Psoas muscle (tissue), 7 donors: ENCODE measurements at regions not wholly inside any gene's neighbourhood (a gene's known extent, or its start where the extent isn't known, plus 50 kb on each side); places are given as distances from the start of the nearest gene placed in this dataset.
A peak's percentile ranks its signal among the peaks of the same experiment; 100 is the strongest.

Experiments
- ATAC-seq, 4 donors: fragments of 200-7000 bp; cut with Tn5 transposase; one replicate each; pipeline ENCODE4 v1.9.1; 2020; ENCODE audit warnings: moderate library complexity in 3 of 4, mild to moderate bottlenecking in 2 of 4
- DNase-seq, 2 donors: peaks; one replicate each; pipeline ENCODE4 v3.0.0-alpha.2; 2020
- H3K27ac ChIP-seq: fragments of 200-600 bp; one replicate; pipeline ENCODE4 v1.8.0; 2022
- H3K27me3 ChIP-seq, 3 donors: fragments of 200-600 bp in 1 of 3; one replicate each; pipeline versions ENCODE4 v1.6.1 to v1.8.0; 2013 to 2022; ENCODE audit warnings: low read length in 2 of 3, mild to moderate bottlenecking in 2 of 3, moderate library complexity in 1 of 3; ENCODE audit not compliant: insufficient read depth in 3 of 3
- H3K36me3 ChIP-seq, 2 donors: fragments of 200-600 bp in 1 of 2; one replicate each; pipeline versions ENCODE4 v1.6.1 to v1.8.0; 2013 to 2022; ENCODE audit warnings: low read depth in 1 of 2, mild to moderate bottlenecking in 1 of 2, moderate library complexity in 1 of 2; ENCODE audit not compliant: insufficient read depth in 1 of 2
- H3K4me1 ChIP-seq: fragments of 200-600 bp; one replicate; pipeline ENCODE4 v1.8.0; 2022
- H3K4me3 ChIP-seq: fragments of 200-600 bp; one replicate; pipeline ENCODE4 v1.8.0; 2022; ENCODE audit warnings: mild to moderate bottlenecking
- H3K9me3 ChIP-seq: fragments of 200-600 bp; one replicate; pipeline ENCODE4 v1.8.0; 2022
- CTCF ChIP-seq: fragments of 200-600 bp; IDR thresholded peaks from one replicate; pipeline ENCODE4 v1.8.0; 2022; ENCODE audit warnings: antibody characterized with exemption
- WGBS, 3 donors: extraction: QIAGEN DNeasy Blood & Tissue Kit; methylation state at CpG; one replicate each; pipeline versions ENCODE4 v1.1.6 to v1.1.7; 2013; 5-methylcytosine and 5-hydroxymethylcytosine counted together
- intact Hi-C, 2 donors: fragments of 100-400 bp; cut with DNase I; formaldehyde crosslinking; loops; one replicate each; pipeline versions ENCODE4 v1.11.0 to v1.14.2; 2022
- donor health status: healthy with polysubstance abuse.
- donor health status: DM: no; HTN: no; CAD: no; lungs with moderate emphysema.
- donor health status: Bipolar disorder and iron deficiency.
- donor health status: healthy.
- donor health status: DM: yes; HTN: yes; CAD: no.
- donor health status: DM: no; HTN: no; CAD: no.
- donor health status: DM: yes; HTN: yes; CAD: no.

DNA sequence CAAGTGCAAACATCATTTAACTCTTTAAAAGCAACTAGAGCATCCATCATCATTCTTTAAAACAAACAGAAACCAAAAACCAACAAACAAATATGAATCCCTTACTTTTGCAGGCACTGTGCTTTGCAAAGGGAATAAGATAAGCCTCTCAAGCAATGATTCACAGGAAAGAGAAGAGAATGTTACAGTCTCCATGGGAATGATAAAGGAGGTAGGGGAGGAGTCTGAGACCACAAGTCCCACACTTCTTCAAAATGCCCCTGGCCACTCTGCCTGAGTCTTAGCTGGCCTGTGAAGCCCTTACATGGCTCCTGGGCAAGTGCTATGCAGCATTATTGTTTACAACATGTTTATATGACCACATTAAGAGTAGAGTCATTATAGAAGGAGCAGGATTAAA lies 257.7 kb upstream of the MARCKS start:
- no peak for TF ChIP-seq CTCF
- DNase-seq (no peak), ATAC-seq (no peak)
- Histone ChIP-seq H3K27ac (no peak overlapping the region), H3K4me1 (no peaks in the 10 kb centered on the region), H3K27me3 (no peaks in the 10 kb centered on the region), H3K4me3 (no peak overlapping the region), H3K36me3 (no peaks in the 10 kb centered on the region), H3K9me3 (no peaks in the 10 kb centered on the region)
- intact Hi-C loops: loop anchor here in 1 of 2 donors (10.0 kb wide), 1 partner anchor 255 kb away; the partner anchor contains the start of gene MARCKS

DNA sequence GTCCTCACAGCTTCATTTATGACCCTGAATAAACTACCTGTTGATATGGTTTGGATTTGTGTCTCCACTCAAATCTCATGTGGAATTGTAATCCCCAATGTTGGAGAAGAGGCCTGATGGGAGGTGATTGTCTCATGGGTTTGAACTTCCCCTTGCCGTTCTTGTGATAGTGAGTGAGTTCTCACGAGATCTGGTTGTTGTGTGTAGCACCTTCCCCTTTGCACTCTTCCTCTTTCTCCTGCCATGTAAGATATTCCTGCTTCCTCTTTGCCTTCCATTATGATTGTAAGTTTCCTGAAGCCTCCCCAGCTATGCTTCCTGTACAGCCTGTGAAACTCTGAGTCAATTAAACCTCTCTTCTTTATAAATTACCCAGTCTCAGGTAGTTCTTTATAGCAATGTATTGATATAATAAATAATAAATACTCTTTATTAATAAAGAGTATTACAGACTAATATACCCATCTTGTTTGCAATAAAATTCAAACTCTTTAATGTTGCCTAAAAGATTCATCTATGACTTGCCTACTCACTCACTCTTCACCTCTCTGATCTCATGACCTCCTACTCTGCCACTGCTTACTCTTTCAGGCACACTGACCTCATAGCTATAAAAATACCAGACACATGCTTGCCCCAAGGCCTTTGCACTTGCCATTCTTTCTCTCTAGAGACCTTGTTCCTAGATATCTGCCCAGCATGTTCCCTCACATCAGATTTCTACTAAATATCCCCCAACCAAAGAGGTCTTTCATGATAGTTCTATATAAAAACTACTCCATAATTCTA lies 256.4 kb upstream of the MARCKS start:
- peak in 1 of 4 donors; percentile 47 for ATAC-seq
- no peak for DNase-seq
- H3K36me3 ChIP-seq: no peaks in the 10 kb centered on the region
- TF ChIP-seq CTCF: no peak
- no peaks in the 10 kb centered on the region for H3K9me3 ChIP-seq
- no peaks in the 10 kb centered on the region for H3K4me1 ChIP-seq
- intact Hi-C loops: no loop called here
- H3K27ac ChIP-seq: no peak overlapping the region
- H3K27me3 ChIP-seq: no peaks in the 10 kb centered on the region
- 83 to 96% (median 90%) methylated on average over 2 of the region's 2 CpGs for WGBS, 3 donors
- H3K4me3 ChIP-seq: no peak overlapping the region

DNA sequence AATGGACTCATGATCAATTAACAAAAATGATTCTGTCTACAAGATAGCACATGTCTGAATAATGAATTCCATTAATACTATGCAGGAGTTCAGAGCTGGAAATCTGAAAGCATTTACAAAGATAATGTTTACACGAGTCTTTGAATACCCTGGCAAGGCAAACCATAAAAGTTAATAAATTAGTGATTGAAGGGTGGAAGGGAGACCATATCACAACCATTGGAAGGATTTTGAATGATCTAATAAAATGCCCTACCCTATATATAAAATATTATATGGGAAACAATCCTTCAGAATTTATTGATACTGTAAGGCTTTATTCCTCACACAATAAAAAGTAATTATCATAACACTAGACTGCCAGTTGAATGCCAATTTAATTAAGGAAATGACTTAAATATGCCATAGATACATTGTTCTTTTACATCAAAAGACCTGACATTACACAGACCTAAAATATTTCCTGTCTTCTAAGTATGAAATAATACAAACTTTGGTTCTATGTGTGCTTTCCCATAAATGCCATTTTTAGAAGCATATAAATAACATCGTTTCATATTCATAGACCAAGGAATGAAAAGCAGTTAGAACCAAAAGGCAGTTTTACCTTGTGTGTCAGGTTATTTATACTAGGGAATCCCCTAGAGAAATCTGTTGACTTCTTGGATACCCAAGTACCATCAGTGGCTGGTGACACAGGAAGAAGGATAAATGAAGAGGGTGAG lies 249.2 kb upstream of the MARCKS start:
- Histone ChIP-seq H3K4me1 (no peaks in the 10 kb centered on the region), H3K27ac (no peak overlapping the region), H3K9me3 (no peaks in the 10 kb centered on the region), H3K27me3 (no peaks in the 10 kb centered on the region), H3K36me3 (peaks cover 0 to 3% of the 10 kb centered on the region in 2 donors), H3K4me3 (no peak overlapping the region)
- TF ChIP-seq CTCF: no peak
- no peak for ATAC-seq
- WGBS, 3 donors: 77 to 88% (median 79%) methylated on average over 2 of the region's 2 CpGs
- no peak for DNase-seq
- intact Hi-C loops: no loop called here

- Histone ChIP-seq H3K9me3 (no peaks in the 10 kb centered on the region), H3K4me1 (no peaks in the 10 kb centered on the region), H3K36me3 (peaks cover 2 to 11% of the 10 kb centered on the region in 2 donors), H3K27me3 (no peaks in the 10 kb centered on the region), H3K27ac (no peak overlapping the region), H3K4me3 (no peak overlapping the region)
- DNase-seq (no peak), ATAC-seq (no peak)
- no peak for TF ChIP-seq CTCF
- 84 to 89% (median 88%) methylated on average over 4 of the region's 4 CpGs for WGBS, 3 donors
- intact Hi-C loops: no loop called here
Measured at GRCh38 chr6:113610377-113610988, 246.7 kb upstream of the MARCKS start.
